Stimulated activated naive CD8-positive, alpha-beta T cell treated with anti-CD3 and anti-CD28 coated beads, Interleukin-15, Interleukin-2, amounts not matched to agents 100 U/mL and 50 U/mL, for 24 hours (primary cell): ENCODE measurements at regions not wholly inside any gene's neighbourhood (a gene's known extent, or its start where the extent isn't known, plus 50 kb on each side); places are given as distances from the start of the nearest gene placed in this dataset.

Experiments used
- ATAC-seq: fragments of 150-1000 bp; cut with Tn5 transposase; one replicate; pipeline ENCODE4 v1.10.0; 2021
- DNase-seq: peaks from one replicate; pipeline ENCODE4 v3.0.0; 2021

DNA sequence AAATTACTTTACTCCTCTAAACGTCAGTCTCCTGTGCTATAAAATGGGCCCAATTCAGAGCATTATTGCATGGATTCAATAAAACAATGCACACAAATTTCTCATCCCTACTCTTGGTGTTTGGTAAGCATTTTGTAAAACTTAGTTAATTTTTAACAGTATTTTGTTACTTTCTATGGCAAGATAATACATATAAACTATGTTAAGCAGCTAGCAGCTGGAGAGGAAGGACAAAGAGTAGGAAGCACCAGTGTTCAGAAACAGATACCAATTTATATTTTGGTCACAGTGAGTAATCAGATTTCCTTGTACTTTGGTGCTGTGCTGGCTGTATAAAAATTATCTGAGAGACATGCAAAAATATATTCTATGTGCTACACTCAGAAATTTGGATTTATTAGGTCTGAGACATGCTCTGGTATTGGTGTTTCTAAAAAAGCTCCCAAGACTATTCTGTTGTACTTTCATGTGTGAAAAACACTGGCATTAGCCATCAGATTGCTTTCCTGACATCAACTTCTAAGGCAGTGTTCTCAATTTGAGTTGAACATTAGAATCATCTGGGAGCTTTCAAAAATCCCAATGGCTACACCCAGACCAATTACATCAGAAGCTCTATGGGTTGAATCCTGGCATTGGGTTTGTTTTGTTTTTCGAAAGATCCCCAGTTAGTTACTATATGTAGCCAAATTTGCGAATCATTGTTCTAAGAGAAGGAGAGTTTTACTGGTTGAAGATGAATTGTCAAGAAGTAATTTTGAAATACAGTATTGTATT lies 100.3 kb upstream of the C1orf87 start:
- ATAC-seq (no peak), DNase-seq (no peak)

DNA sequence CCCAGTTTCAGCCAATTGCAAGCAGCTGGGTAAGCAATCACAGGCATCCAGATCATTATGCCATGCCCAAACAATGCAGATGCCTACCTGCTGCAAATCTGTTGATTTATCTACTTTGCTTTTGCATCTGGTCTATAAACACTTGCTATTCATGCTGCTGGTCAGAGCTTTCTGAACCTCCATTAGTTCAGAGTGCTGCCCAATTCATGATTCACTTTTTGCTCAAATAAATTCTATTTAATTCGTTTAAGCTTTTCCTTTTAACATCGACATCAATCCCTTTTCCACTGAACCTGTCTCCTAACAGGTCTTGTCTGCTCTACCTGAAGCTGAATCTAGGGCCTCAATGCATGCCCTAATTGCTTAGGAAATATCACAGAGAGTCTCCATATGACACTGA lies 99.4 kb upstream of the C1orf87 start:
- ATAC-seq (no peak), DNase-seq (no peak)

DNA sequence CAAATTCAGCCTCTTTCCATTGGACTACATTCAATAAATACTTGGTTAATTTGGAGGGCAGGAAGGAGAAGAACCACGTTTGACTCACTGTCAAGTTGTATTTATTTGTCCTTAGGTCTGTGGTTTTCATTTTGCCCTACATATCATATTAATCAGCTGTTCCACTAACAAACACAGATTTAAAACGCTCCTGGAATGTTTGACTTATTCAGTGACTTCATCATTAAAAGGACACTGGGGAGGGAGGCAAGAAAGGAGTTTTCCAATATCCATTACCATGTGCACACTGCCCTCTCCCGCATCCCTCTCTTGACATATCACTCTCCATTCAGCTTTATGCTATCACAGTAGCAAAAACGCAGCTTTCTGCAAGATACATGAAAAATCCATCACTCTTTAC lies 98.2 kb upstream of the C1orf87 start:
- DNase-seq (no peak), ATAC-seq (no peak)

DNA sequence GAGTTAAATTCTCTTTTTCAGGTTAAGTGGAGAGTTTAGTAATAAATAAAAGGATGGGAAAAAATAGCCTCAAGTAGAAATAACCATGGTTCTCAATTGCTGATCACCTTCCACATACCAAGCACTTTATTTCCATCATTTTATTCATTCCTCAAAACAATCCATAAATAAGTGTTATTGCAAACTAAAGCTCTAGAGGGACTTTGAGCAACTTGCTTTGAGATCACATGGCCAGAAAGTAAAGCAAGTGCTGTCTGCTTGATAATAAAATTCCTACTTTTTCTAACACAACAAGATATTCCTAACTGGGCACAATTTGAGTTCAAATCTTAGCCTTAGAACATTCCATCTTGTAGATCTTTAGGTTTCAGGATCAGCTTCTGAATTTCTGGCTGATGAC lies 97.1 kb upstream of the C1orf87 start:
- DNase-seq (no peak), ATAC-seq (no peak)

DNA sequence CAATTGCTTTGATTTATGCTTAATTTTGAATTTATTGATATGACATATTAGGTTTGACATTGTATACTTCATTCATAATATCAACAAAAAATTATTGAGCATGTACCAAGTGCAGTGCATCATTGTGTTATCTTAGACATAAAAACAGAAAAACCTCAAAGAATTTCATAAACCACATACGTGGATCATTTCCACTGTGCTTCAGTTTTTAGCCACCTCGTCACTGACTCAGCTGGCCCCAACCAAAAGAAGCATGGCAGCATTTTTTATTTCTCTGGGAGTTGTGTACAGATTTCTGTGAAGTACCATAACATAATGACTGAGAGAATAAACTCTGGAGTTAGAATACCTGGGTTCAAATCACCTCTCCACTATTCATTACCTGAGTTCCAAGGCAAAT lies 95.6 kb upstream of the C1orf87 start:
- ATAC-seq (no peak), DNase-seq (no peak)

DNA sequence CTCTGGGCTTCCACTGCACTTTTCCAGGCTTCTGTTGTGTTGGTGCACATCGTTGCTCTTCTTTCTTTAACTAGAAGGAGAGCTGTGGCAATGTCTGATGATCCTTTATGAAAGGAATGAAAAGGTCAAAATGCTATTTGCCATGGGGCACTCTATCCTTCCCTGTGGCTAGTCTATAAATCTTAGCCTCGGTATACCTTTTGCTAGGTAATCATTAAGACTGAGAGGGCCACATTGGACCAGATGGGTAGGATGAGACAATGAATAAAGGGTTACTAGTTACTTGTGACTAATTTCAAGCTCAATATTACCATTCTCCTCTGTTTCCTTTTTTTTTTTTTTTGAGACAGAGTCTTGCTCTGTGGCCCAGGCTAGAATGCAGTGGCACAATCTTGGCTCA lies 89.4 kb upstream of the C1orf87 start:
- ATAC-seq (no peak), DNase-seq (no peak)

DNA sequence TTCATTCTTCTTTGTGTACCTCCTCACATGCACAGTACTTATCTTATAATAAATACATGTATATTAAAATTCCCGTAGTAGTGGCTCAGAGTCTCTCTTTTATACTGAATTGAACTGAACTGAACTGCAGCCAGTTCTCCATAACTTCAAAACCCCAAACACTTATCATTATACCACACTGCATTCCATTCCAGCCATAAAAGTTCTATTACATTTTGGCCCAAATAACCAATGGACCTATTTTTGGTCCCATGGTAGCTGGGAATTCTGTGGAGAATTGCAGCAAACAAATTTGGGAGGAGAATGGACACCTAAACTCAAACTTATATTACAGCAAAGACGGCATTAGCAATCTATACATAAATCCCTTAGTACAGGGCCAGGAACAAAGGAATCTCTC lies 86.6 kb upstream of the C1orf87 start:
- no peak for DNase-seq
- ATAC-seq: no peak

DNA sequence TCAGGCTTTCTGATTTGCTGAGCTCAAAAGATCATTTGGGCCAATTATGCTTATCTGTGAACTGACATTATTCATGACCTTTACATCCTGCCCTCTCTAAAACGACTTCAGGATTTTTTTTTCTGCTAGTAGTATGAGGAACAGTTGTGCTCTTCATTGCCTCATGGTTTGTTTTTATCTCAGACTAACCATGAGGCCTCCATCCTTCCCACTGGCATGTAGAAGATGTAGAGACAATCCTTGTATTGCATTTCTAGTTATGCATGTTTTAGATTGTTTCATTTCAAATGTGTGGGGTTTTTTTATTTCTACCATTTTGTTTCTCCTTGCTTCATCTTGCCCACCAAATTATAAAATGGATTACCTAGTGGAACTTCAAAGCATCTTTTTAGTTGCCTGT lies 82.8 kb upstream of the C1orf87 start:
- no peak for ATAC-seq
- no peak for DNase-seq

DNA sequence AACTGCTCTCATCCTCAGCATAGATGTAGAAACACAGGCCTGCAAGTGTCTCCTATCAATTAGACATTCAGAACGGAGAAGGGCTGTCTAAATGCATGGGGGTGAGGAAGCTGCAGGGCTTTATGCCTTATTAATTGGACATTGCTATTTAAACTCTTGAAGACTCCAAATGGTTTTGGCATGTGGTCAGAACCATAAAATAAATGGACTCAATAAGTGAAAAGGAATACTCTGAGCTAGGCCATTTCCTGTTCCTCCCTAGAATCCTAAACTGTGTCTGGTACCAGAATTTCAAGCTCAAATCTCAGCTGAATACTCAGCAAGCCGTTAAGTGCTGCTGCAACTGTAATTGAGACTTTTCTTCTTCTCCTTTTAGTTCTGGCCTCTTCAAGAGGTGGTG lies 80.4 kb upstream of the C1orf87 start:
- DNase-seq (no peak), ATAC-seq (no peak)

DNA sequence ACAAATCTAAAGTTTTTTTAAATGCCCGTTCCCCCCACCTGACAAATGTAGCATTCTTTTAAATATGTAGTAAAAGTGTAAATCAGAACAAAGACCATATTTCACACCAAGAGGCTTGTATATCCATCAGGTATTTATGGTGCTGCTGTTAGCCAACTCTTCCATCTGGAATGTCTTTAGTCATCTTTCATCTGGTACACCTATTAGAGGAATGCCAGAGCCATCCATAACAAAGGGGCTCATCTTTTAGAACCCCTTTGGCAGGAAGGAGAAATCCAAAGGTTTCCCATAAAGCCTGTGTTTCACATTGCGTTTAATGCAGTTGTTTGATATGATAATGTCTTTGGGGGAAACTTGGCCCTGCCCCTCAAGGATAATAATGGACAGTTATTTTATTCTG lies 79.3 kb upstream of the C1orf87 start:
- ATAC-seq (no peak), DNase-seq (no peak)

DNA sequence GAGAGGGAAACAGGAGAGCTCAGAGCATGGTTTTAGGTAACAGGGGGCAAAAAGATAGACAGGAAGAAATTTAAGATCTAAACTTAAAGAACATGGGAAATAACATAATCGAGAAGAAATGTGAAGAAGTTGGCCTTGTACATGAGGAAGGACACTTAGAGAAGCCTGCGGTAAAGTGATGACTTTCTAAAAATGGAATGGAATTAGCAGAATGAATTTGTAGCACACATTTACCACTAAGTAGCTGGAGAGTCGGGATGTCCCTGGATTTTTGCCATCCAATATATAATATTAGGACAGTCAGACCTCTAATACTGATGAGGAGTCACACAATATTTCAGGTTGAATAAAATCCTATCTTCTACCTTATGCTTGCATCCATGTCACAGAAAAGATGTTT lies 77.7 kb upstream of the C1orf87 start:
- ATAC-seq: no peak
- DNase-seq: no peak

DNA sequence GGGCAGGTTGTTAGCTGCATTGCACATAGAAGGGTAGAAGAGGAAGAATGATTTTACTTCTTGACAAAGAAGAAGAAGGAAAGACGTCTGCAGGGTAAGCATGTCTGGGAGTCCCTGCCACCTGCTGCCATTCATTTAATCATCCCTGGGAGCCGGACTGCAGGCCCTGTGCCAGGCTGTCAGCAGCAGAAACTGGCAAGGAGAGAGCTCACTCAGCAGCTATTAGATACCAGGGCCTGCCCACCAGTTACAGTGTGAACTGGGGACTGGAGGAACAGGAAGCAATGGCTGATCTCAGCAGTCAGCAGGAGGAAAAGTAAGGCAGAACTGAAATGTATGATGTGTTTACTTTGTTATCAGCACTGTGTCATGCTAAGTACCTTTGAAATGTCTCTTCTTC lies 75.7 kb upstream of the C1orf87 start:
- no peak for ATAC-seq
- DNase-seq: no peak

DNA sequence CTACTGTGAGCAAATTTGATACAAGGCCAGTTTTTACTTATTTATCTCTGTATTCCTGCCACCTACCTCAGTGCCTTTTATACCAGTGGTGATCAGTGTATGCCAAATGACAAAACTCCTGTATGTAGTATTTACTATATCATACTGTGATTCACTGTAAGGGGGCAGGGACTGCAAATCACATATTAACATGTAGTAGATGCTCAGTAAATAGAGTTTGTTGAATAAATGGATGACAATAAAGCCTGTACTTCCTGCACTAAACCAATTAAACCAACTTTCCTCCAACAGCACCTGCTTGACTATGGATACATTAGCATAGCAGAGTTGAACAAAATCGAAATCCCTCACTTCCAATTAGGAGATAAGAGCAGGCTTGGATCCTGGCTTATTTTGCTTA lies 73.3 kb upstream of the C1orf87 start:
- ATAC-seq (no peak), DNase-seq (no peak)

DNA sequence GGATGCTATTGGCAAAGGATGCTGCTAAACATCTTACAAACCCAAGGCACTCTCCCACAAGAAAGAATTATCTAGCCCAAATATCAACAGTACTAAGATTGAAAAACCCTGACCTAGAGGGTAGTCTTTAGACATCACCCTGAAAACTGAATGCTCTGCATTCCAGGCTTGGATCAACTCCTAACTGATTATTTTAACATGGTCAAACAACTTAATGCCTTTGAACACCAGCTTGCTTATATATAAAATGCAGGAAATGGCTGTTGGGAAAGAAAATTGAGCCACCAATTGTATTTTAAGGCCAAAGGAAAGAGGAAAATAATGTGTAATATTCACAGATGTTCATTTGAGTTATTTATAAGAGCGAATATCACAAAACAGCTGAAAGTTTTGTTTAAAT lies 72.2 kb upstream of the C1orf87 start:
- DNase-seq (no peak), ATAC-seq (no peak)

DNA sequence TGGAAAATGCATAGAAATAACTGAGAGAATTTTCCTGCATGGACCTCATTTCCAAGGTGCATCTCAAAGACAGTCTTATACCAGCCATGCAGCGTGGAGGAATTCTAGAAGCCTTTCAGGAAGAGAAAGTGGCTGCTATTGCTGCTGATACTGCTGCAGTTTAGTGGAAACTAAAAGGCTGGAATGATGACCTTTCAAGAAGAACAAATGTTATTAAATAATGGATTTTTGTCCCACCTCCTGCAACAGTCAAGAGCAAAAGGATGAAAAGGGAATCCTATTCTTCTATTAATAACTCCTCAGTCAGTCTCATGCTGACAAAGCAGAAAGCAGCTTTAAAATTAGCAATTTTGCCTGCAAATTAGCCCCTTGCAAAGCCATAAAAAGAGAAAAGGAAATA lies 68.2 kb upstream of the C1orf87 start:
- ATAC-seq (no peak), DNase-seq (no peak)

DNA sequence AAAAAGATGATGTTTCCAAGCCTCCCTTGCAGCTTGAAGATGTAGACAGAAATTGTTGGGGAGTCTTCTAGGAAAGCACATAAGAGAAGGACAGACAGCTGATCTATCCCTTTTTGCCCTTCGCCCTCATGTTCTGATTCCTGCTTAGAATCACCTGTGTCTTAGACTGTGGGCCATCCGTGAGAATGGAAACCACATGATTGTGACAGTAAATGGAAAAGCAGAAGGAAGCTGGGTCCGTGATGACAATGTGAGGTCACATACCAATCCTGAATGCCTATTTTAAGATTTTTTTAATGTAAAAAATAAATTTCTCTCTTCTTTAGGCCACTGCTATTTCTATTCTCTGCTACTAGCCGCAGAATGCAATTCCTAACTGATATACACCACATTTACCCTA lies 67.7 kb upstream of the C1orf87 start:
- ATAC-seq: no peak

DNA sequence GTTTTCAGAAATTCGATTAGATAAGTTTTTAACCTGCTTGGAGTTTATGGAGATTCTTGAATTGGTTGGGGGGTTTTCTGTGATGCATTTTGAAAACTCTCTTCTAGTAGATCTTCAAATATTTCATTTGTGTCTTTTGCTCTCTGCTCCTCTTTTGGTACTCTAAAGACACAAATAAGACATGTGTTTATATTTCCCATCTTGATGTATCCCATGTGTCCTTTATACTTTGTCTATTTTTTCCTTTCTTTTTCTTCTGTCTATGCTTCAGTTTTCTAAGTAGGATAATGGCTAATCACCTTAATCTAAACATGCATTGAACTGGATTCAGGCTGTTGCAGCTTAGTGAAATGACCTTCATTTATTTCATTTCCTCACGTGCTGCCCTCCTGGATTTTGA lies 63.8 kb upstream of the C1orf87 start:
- ATAC-seq (no peak), DNase-seq (no peak)

More for the DNA sequence above, 67.7 kb upstream of the C1orf87 start:
- DNase-seq: no peak

DNA sequence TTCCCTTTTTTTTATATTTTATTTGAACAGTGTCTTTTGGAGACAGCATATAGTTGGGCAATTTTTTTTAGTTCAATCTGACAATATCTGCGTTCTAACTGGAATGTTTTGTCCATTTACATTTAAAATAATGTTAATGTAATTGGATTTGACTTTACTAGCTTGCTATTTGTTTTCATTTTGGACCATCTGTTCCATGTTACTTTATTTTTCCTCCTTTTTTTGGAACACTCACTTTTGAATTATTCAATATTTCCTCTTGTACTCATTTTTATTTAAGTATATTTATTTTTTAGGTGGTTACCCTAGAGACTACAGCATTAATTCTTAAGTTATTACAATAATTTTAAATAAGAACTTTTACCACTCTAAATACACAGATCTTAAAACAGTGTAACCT lies 62.8 kb upstream of the C1orf87 start:
- ATAC-seq (no peak), DNase-seq (no peak)

DNA sequence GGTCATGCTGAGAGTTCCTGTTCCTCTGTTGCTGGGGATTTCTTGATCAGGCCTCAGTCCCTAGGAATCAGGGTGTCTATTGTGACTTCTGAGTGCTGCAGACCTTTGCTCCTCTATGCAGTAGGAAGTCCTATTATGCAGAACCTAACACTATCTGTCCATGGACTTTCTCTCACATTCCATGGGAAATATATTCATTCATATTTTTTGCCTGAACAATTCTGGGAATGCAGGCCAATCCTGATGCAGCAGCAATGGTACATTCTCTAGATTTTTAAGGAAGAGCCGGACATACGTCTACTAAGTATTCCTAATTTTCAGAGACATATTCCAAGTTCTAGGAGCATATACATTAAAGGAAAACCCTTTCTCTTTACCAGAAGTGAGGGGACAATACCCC lies 61.1 kb upstream of the C1orf87 start:
- ATAC-seq (no peak), DNase-seq (no peak)

DNA sequence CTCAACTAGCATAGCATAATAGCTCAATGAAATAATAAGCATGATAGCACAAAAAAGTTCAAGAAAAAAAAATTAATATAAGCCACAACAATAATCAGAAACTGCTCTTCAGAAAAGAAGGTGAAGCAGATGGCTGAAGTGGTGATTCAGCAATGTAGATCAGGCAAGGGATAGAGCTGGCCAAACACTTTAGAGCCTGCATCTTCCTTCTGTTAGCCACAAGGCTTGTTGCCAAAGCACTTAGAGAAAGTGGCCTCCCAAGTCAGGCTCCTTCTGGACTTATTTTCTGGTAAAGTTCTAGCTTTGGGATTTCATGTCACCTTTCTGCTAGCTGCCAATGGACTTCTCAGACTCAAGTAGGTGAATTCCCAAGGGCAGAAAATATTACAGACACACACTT lies 60.3 kb upstream of the C1orf87 start:
- DNase-seq: no peak
- ATAC-seq: no peak

DNA sequence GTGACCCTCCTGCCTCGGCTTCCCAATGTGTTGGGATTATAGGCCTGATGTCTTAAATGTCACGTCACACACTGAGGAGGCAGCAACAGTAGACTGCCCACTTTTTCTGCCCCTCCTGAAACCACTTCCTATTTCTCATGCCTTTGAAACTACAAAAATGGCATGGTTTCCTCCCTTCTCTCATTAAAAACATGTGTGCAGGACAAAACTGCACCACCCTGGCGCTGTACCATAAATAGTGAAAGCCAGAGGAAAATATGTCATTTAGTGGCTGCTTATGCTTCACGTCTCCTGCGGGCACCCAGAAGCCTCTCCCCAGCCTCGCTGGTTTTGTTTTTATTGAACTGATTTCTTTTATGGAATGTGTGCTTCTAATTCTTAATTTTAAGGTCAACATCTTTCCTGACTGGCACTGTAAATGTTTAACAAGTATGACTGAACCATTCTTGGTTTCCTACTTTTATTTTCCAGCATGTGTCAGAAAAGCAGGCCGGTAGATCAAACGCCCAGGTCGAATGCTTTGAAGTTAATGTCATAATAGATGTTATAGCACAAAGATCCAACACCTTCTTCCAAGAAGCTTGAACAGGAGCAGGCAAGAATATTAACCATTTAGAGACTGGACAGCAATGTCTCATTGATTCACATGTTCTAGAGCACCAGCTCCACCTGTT lies 59.6 kb upstream of the C1orf87 start:
- DNase-seq (no peak), ATAC-seq (no peak)

DNA sequence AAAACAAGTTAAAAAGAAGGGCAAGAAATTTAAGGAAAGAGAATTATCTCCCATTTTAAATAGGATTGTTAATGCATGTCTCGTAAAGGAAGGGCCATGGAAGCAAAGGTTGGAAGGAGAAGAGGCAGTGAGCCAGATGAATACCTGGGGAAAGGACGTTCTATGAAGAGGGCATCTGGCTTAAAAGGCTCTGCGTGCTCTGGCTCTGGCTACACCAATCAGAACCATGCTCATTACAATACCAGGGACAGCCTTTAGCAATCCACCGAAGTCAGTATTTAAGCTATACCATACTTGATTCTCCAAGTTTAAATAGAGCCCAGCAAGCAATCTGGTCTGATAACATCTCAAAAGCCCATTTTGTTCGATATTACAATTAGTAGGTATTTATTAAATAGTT lies 58.5 kb upstream of the C1orf87 start:
- ATAC-seq (no peak), DNase-seq (no peak)

DNA sequence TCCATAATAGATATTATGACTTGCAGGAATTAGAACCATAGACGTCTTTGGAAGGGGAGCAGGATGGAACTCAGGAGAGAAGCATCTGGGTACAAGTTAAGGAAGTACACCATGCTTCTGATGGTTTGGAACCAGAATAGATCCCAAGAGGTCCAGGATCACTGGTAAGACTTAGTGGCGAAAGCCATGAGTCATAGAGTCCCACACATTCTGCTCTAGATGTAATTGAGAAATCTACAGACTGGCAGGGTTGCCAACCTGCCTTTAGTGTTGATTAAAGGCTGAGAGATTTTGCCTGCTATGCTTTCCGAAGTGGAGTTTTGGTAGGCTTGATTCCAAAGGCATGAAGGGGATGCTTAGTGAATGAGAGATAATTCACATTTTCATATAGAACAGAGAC lies 57.1 kb upstream of the C1orf87 start:
- DNase-seq (no peak), ATAC-seq (no peak)

DNA sequence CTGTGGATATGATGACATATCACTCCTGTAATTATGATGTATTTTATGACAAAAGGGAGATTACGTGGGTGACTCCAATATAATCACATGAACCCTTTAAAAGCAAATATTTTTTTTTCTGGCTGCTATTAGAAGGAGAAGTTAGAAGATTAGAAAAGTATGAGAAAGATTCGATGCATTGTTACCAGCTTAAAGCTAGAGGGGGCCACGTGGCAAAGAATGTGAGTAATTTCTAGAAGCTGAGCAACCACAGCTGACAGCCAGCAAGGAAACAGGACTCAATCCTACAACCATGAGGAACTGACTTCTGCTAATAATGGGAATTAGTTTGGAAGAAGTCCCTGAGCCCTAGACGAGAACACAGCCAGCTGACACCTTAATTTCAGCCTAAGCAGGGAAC lies 56.3 kb upstream of the C1orf87 start:
- ATAC-seq (no peak), DNase-seq (no peak)
